T-helper 1 cell treated with Interleukin-12 subunit alpha and Interleukin-12 subunit beta and Interleukin-4 antibody, amounts not matched to agents 30 μg/mL and 1 μg/mL, for 36 hours (primary cell): ENCODE measurements at regions not wholly inside any gene's neighbourhood (a gene's known extent, or its start where the extent isn't known, plus 50 kb on each side); places are given as distances from the start of the nearest gene placed in this dataset.
A peak's percentile ranks its signal among the peaks of the same experiment; 100 is the strongest.
"Not testable (repeated sequence)": the region's sequence is repeated elsewhere in the genome, so short reads cannot be mapped to it uniquely, and the experiment has no call there.

ENCODE experiments used
- H3K27ac Mint-ChIP-seq: one replicate; pipeline ENCODE4 v1.8.0; 2021; ENCODE audit warnings: mild to moderate bottlenecking, mixed read lengths
- H3K27me3 Mint-ChIP-seq: one replicate; pipeline ENCODE4 v1.8.0; 2021; ENCODE audit warnings: low read depth, mixed read lengths
- H3K36me3 Mint-ChIP-seq: one replicate; pipeline ENCODE4 v1.8.0; 2021; ENCODE audit warnings: low read depth, mixed read lengths
- H3K4me1 Mint-ChIP-seq: one replicate; pipeline ENCODE4 v1.8.0; 2021; ENCODE audit warnings: low read depth, mixed read lengths
- H3K4me3 Mint-ChIP-seq: one replicate; pipeline ENCODE4 v1.8.0; 2021; ENCODE audit warnings: mild to moderate bottlenecking, moderate library complexity, mixed read lengths
- H3K9me3 Mint-ChIP-seq: one replicate; pipeline ENCODE4 v1.8.0; 2021; ENCODE audit warnings: mixed read lengths

GRCh38 chr21:35461700-35462099 is 412.6 kb upstream of the RUNX1 start:
- Mint-ChIP-seq H3K9me3 (peaks cover 27% of the 10 kb centered on the region), H3K27ac (no peak overlapping the region), H3K4me3 (no peak overlapping the region), H3K4me1 (peaks cover 9% of the 10 kb centered on the region), H3K27me3 (no peaks in the 10 kb centered on the region), H3K36me3 (peaks cover 6% of the 10 kb centered on the region)

GRCh38 chr21:35460441-35460840 is 411.3 kb upstream of the RUNX1 start:
- H3K36me3 Mint-ChIP-seq: peaks cover 6% of the 10 kb centered on the region
- H3K27ac Mint-ChIP-seq: no peak overlapping the region
- H3K27me3 Mint-ChIP-seq: no peaks in the 10 kb centered on the region
- H3K9me3 Mint-ChIP-seq: peaks cover 18% of the 10 kb centered on the region
- peaks cover 9% of the 10 kb centered on the region for H3K4me1 Mint-ChIP-seq
- H3K4me3 Mint-ChIP-seq: no peak overlapping the region

DNA sequence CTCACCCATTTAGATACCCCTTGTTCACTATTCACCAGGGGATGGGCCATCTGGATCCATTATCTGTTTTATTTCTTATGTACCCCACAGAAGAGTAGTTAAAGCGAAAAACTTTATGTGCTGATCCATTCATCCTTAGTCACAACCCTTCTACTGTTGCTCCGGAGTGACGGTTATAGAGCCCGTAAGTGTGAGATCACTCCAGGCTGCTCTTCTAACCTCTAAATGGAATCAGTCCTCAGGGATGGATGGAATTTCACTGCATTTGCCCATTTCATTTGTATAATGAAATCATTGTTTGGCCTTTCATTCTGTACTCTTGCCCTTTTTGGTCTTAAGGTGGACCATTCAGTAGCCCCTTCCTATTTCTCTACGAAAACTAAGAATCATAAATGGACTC is 409.3 kb upstream of the RUNX1 start:
- peaks cover 6% of the 10 kb centered on the region for H3K36me3 Mint-ChIP-seq
- H3K4me3 Mint-ChIP-seq: no peak overlapping the region
- peaks cover 14% of the 10 kb centered on the region for H3K9me3 Mint-ChIP-seq
- H3K4me1 Mint-ChIP-seq: peaks cover 9% of the 10 kb centered on the region
- H3K27ac Mint-ChIP-seq: peak overlapping the region; percentile 5
- H3K27me3 Mint-ChIP-seq: no peaks in the 10 kb centered on the region

- Mint-ChIP-seq H3K4me1 (peaks cover 9% of the 10 kb centered on the region), H3K36me3 (peaks cover 10% of the 10 kb centered on the region), H3K9me3 (peaks cover 19% of the 10 kb centered on the region)
These were observed 408.1 kb upstream of the RUNX1 start for GRCh38 chr21:35457097-35457804.

GRCh38 chr21:35451276-35451675 is 402.2 kb upstream of the RUNX1 start:
- Mint-ChIP-seq H3K9me3 (peaks cover 40% of the 10 kb centered on the region), H3K4me1 (no peaks in the 10 kb centered on the region), H3K27ac (no peak overlapping the region), H3K27me3 (no peaks in the 10 kb centered on the region), H3K4me3 (no peak overlapping the region), H3K36me3 (peaks cover 18% of the 10 kb centered on the region)

More at GRCh38 chr21:35457097-35457804, 408.1 kb upstream of the RUNX1 start:
- H3K27me3 Mint-ChIP-seq: no peaks in the 10 kb centered on the region
- peak overlapping the region; percentile 63 for H3K27ac Mint-ChIP-seq
- no peak overlapping the region for H3K4me3 Mint-ChIP-seq

DNA sequence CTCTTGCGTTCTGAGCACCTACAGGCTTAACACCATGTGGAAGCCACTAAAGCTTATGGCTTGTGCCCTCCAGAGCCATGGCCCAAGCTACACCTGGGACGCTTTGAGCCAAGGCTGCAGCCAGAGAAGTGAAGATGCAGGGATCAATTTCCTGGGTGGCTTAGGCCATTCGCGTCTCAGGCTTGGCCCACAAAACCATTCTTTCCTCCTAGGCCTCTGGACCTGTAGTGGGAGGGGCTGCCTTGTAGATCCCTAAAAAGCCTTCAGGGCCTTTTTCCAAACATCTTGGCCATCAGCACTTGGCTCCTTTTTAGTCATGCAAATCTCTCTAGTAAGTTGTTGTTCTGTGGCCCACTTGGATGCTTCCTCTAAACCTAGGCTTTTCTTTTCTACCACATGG is 401.7 kb upstream of the RUNX1 start:
- no peaks in the 10 kb centered on the region for H3K27me3 Mint-ChIP-seq
- peaks cover 40% of the 10 kb centered on the region for H3K9me3 Mint-ChIP-seq
- peaks cover 18% of the 10 kb centered on the region for H3K36me3 Mint-ChIP-seq
- no peak overlapping the region for H3K27ac Mint-ChIP-seq
- H3K4me3 Mint-ChIP-seq: no peak overlapping the region
- no peaks in the 10 kb centered on the region for H3K4me1 Mint-ChIP-seq

DNA sequence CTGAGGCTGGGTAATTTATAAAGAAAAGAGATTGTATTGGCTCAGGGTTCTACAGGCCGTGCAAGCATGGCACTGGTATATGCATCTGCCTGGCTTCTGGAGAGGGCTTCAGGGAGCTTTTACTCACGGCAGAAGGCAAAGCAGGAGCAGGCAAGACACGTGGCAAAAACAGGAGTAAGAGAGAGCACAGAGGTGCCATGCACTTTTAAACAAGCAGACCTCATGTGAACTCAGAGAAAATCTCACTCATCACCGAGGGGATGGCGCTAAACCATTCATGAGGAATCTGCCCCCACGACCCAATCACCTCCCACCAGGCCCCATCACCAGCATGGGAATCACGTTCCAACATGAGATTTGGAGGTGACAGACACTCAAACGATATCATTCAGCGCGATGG is 400.7 kb upstream of the RUNX1 start:
- no peak overlapping the region for H3K27ac Mint-ChIP-seq
- H3K4me3 Mint-ChIP-seq: no peak overlapping the region
- no peaks in the 10 kb centered on the region for H3K4me1 Mint-ChIP-seq
- peaks cover 8% of the 10 kb centered on the region for H3K27me3 Mint-ChIP-seq
- H3K9me3 Mint-ChIP-seq: peaks cover 40% of the 10 kb centered on the region
- peaks cover 18% of the 10 kb centered on the region for H3K36me3 Mint-ChIP-seq

- H3K27me3 Mint-ChIP-seq: peaks cover 17% of the 10 kb centered on the region
These were observed 399.9 kb upstream of the RUNX1 start for GRCh38 chr21:35448876-35449599.

GRCh38 chr21:35444391-35444790 is 395.3 kb upstream of the RUNX1 start:
- Mint-ChIP-seq H3K4me1 (no peaks in the 10 kb centered on the region), H3K4me3 (no peak overlapping the region), H3K9me3 (peaks cover 6% of the 10 kb centered on the region), H3K36me3 (no peaks in the 10 kb centered on the region), H3K27me3 (peaks cover 30% of the 10 kb centered on the region), H3K27ac (no peak overlapping the region)

More at GRCh38 chr21:35448876-35449599, 399.9 kb upstream of the RUNX1 start:
- H3K4me1 Mint-ChIP-seq: no peaks in the 10 kb centered on the region
- no peak overlapping the region for H3K4me3 Mint-ChIP-seq
- peaks cover 40% of the 10 kb centered on the region for H3K9me3 Mint-ChIP-seq
- peaks cover 18% of the 10 kb centered on the region for H3K36me3 Mint-ChIP-seq
- no peak overlapping the region for H3K27ac Mint-ChIP-seq

DNA sequence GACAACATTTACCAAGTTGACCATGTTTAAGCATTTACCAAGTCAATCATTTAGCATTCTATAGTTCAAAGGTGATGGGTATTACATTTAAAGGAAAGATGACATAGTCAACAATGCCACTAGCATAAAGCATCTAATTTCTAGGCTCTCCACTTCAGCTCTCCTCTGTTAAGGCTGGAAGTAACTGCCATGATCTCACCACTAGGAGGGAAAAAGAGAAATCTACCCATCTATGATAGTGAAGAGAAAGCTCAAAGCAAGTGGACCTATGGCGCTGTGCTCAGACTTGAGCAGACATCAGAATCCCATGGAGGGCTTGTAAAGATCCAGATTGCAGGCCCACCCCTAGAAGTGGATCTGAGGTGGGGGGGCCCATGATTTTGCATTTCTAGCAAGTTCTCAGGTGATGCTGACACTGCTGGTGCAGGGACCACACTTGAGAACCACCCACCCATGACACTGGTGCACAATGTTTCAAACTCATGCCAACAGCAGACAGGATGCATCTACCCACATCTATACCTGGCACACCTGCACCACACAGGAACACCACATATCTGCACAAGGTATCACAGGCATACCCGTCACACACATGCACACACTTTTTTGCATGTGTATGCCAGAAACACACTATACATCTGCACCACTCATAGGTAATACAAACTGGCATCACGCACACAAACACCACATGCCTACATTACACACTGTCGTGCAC is 392.9 kb upstream of the RUNX1 start:
- no peaks in the 10 kb centered on the region for H3K36me3 Mint-ChIP-seq
- H3K4me1 Mint-ChIP-seq: peaks cover 13% of the 10 kb centered on the region
- no peak overlapping the region for H3K27ac Mint-ChIP-seq
- no peaks in the 10 kb centered on the region for H3K9me3 Mint-ChIP-seq
- peaks cover 38% of the 10 kb centered on the region for H3K27me3 Mint-ChIP-seq
- no peak overlapping the region for H3K4me3 Mint-ChIP-seq

- H3K36me3 Mint-ChIP-seq: peaks cover 6% of the 10 kb centered on the region
- peaks cover 12% of the 10 kb centered on the region for H3K9me3 Mint-ChIP-seq
- peaks cover 24% of the 10 kb centered on the region for H3K27me3 Mint-ChIP-seq
- H3K4me3 Mint-ChIP-seq: peak overlapping the region; percentile 16
- peaks cover 13% of the 10 kb centered on the region for H3K4me1 Mint-ChIP-seq
- no peak overlapping the region for H3K27ac Mint-ChIP-seq
These were observed 389.7 kb upstream of the RUNX1 start for GRCh38 chr21:35438643-35439404.

- Mint-ChIP-seq H3K9me3 (peaks cover 21% of the 10 kb centered on the region), H3K4me3 (no peak overlapping the region), H3K4me1 (peaks cover 13% of the 10 kb centered on the region), H3K27me3 (peaks cover 24% of the 10 kb centered on the region), H3K36me3 (peaks cover 10% of the 10 kb centered on the region), H3K27ac (no peak overlapping the region)
These were observed 388.8 kb upstream of the RUNX1 start for GRCh38 chr21:35437941-35438340.

DNA sequence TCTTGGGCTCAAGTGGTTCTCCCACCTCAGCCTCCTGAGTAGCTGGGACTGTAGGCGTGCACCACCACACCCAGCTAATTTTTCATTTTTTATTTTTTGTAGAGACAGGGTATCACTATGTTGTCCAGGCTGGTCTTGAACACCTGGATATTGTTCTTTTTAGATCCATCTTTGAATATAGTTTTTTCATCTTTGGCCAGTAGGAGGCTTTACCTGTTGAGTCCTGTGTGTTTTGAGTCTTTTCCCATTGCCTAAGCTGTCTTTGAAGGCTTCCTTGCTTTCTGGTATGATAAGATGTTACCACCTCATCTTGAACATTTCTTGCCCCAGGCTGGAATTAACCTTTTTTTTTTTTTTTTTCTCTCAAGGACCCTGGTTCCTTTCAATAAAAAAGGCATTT is 387.8 kb upstream of the RUNX1 start:
- peaks cover 28% of the 10 kb centered on the region for H3K9me3 Mint-ChIP-seq
- peaks cover 18% of the 10 kb centered on the region for H3K27me3 Mint-ChIP-seq
- no peak overlapping the region for H3K27ac Mint-ChIP-seq
- peaks cover 15% of the 10 kb centered on the region for H3K36me3 Mint-ChIP-seq
- H3K4me1 Mint-ChIP-seq: peaks cover 13% of the 10 kb centered on the region
- H3K4me3 Mint-ChIP-seq: no peak overlapping the region

DNA sequence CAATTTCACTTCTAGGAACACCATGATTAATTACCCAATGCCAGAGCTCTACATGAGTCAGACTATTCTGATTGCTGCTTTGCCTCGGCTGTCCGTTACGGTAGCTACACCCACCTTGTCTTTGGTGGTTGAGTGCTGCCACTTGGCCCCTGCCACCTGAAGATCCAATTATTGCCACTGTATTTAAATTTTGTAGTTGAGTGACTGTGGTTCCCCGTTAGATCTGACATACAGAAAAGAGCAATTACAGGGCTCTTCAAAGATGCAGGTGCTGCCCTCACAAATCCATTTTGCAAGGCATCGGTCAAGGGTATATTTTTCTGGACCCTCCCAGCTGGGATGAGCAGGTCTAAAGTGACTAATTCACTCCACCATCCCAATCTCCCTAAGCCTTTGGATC is 383.5 kb upstream of the RUNX1 start:
- Mint-ChIP-seq H3K36me3 (peaks cover 18% of the 10 kb centered on the region), H3K9me3 (peaks cover 37% of the 10 kb centered on the region), H3K27me3 (peaks cover 16% of the 10 kb centered on the region)
- not testable (repeated sequence) for H3K27ac Mint-ChIP-seq, H3K4me3 Mint-ChIP-seq, H3K4me1 Mint-ChIP-seq
